Osteoblast (primary cell): ENCODE measurements at regions not wholly inside any gene's neighbourhood (a gene's known extent, or its start where the extent isn't known, plus 50 kb on each side); places are given as distances from the start of the nearest gene placed in this dataset.

Source experiments
- DNase-seq: peaks from one replicate; pipeline ENCODE4 v3.0.0; 2011; ENCODE audit warnings: low spot score, mixed read lengths; ENCODE audit not compliant: insufficient read length; ENCODE audit errors: missing footprints
- H2AFZ ChIP-seq: 2 replicates; pipeline ENCODE4 v1.6.0; 2011; ENCODE audit warnings: mild to moderate bottlenecking, low read length
- H3K27ac ChIP-seq: 2 replicates; pipeline ENCODE4 v1.5.1; 2011; ENCODE audit warnings: mild to moderate bottlenecking, low read depth, low read length, moderate library complexity
- H3K27me3 ChIP-seq: 2 replicates; pipeline ENCODE4 v1.6.0; 2012; ENCODE audit warnings: mild to moderate bottlenecking, control low read depth, inconsistent platforms, low read length, moderate library complexity; ENCODE audit not compliant: insufficient read depth
- H3K36me3 ChIP-seq: 2 replicates; pipeline ENCODE4 v1.5.1; 2011; ENCODE audit warnings: mild to moderate bottlenecking, low read length, control low read depth, moderate library complexity; ENCODE audit not compliant: insufficient read depth
- H3K4me1 ChIP-seq: 2 replicates; pipeline ENCODE4 v1.5.1; 2011; ENCODE audit warnings: mild to moderate bottlenecking, low read length, control low read depth, moderate library complexity; ENCODE audit not compliant: insufficient read depth
- H3K4me2 ChIP-seq: 2 replicates; pipeline ENCODE4 v1.6.0; 2011; ENCODE audit warnings: mild to moderate bottlenecking, low read length; ENCODE audit not compliant: insufficient read depth
- H3K4me3 ChIP-seq: fragments of 200-600 bp; sonication (generic); 3 replicates; pipeline ENCODE4 v1.5.1; 2012; ENCODE audit warnings: mild to moderate bottlenecking, low read length, inconsistent platforms; ENCODE audit not compliant: insufficient read depth
- H3K79me2 ChIP-seq: 2 replicates; pipeline ENCODE4 v1.6.0; 2012; ENCODE audit warnings: mild to moderate bottlenecking, low read length, control low read depth, inconsistent platforms; ENCODE audit not compliant: insufficient read depth
- H3K9me3 ChIP-seq: 2 replicates; pipeline ENCODE4 v1.5.1; 2011; ENCODE audit warnings: low read depth, low read length, control low read depth
- H4K20me1 ChIP-seq: 2 replicates; pipeline ENCODE4 v1.6.0; 2012; ENCODE audit warnings: mild to moderate bottlenecking, low read length, control low read depth; ENCODE audit not compliant: insufficient read depth
- CTCF ChIP-seq: IDR thresholded peaks from 2 replicates; pipeline ENCODE4 v1.5.1; 2011; ENCODE audit warnings: mild to moderate bottlenecking, low read depth, low read length, moderate library complexity; ENCODE audit errors: extremely low read depth

DNA sequence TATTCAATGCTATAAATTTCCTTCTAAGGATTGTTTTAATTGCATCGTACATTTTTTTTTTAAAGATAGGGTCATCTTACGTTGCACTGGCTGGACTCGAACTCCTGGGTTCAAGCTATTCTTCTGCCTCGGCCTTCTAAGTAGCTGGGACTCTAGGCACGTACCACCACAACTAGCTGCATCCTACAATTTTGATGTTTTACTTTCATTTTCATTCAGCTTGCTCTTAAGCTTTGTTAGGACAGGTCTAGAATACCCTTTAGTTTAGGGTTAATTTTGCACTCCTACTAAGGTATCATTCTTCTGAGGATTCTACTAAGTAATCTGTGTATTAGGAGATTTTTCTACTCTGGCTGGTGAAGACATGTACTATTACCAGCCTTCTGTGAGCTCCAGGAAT lies 50.2 kb upstream of the C1GALT1C1 start:
- H3K9me3 ChIP-seq, result no peaks in the 10 kb centered on the region
- H3K27ac ChIP-seq, result no peak overlapping the region
- no peaks in the 10 kb centered on the region for H3K36me3 ChIP-seq
- H2AFZ ChIP-seq, result peak overlapping the region; percentile 62
- H3K79me2 ChIP-seq, result no peaks in the 10 kb centered on the region
- H3K4me2 ChIP-seq, result peak overlapping the region; percentile 60
- no peak for DNase-seq
- H3K4me3 ChIP-seq, result no peak overlapping the region
- TF ChIP-seq CTCF, result no peak
- no peaks in the 10 kb centered on the region for H3K27me3 ChIP-seq
- no peaks in the 10 kb centered on the region for H4K20me1 ChIP-seq
- no peaks in the 10 kb centered on the region for H3K4me1 ChIP-seq
